H9 (cell line): ENCODE measurements at regions not wholly inside any gene's neighbourhood (a gene's known extent, or its start where the extent isn't known, plus 50 kb on each side); places are given as distances from the start of the nearest gene placed in this dataset.
"Not testable (repeated sequence)": the region's sequence is repeated elsewhere in the genome, so short reads cannot be mapped to it uniquely, and the experiment has no call there.

Experiments used
- DNase-seq: peaks from one replicate; pipeline ENCODE4 v3.0.0-alpha.2; 2017
- H2AFZ ChIP-seq: one replicate; pipeline ENCODE4 v1.6.1; 2013; ENCODE audit warnings: mild to moderate bottlenecking, low read length, control low read depth, moderate library complexity
- H2AK5ac ChIP-seq: 2 replicates; pipeline ENCODE4 v1.6.1; 2013; ENCODE audit warnings: low read length, control low read depth, mixed read lengths; ENCODE audit not compliant: insufficient read length
- H2BK120ac ChIP-seq: one replicate; pipeline ENCODE4 v1.6.1; 2013; ENCODE audit warnings: low read depth, mild to moderate bottlenecking, low read length, control low read depth, inconsistent platforms; ENCODE audit not compliant: poor library complexity, severe bottlenecking
- H2BK12ac ChIP-seq: 2 replicates; pipeline ENCODE4 v1.6.1; 2013; ENCODE audit warnings: low read length, control low read depth, mixed read lengths, low read depth; ENCODE audit not compliant: insufficient read length
- H2BK15ac ChIP-seq: 2 replicates; pipeline ENCODE4 v1.6.1; 2013; ENCODE audit warnings: low read depth, low read length, control low read depth
- H2BK20ac ChIP-seq: one replicate; pipeline ENCODE4 v1.6.1; 2013; ENCODE audit warnings: low read depth, mild to moderate bottlenecking, low read length, control low read depth, inconsistent platforms; ENCODE audit not compliant: poor library complexity, severe bottlenecking
- H2BK5ac ChIP-seq: 2 replicates; pipeline ENCODE4 v1.6.1; 2013; ENCODE audit warnings: low read length, control low read depth, mixed read lengths; ENCODE audit not compliant: insufficient read length
- H3K14ac ChIP-seq: 2 replicates; pipeline ENCODE4 v1.6.1; 2013; ENCODE audit warnings: low read length, control low read depth; ENCODE audit not compliant: insufficient read depth
- H3K18ac ChIP-seq: 2 replicates; pipeline ENCODE4 v1.6.1; 2013; ENCODE audit warnings: low read depth, mild to moderate bottlenecking, mixed read lengths, low read length, control low read depth; ENCODE audit not compliant: insufficient read length
- H3K23ac ChIP-seq: 2 replicates; pipeline ENCODE4 v1.6.1; 2013; ENCODE audit warnings: low read length, control low read depth, mixed read lengths, low read depth; ENCODE audit not compliant: insufficient read length
- H3K23me2 ChIP-seq: 2 replicates; pipeline ENCODE4 v1.6.1; 2013; ENCODE audit warnings: low read depth, mild to moderate bottlenecking, mixed read lengths, low read length, control low read depth; ENCODE audit not compliant: insufficient read length, poor library complexity, severe bottlenecking
- H3K27ac ChIP-seq: 2 replicates; pipeline ENCODE4 v1.5.1; 2013; ENCODE audit warnings: low read length, control low read depth, mixed read lengths, low read depth; ENCODE audit not compliant: insufficient read length
- H3K27me3 ChIP-seq: 2 replicates; pipeline ENCODE4 v1.6.1; 2013; ENCODE audit warnings: low read length, control low read depth, inconsistent platforms; ENCODE audit not compliant: insufficient read depth
- H3K4ac ChIP-seq: 2 replicates; pipeline ENCODE4 v1.6.1; 2013; ENCODE audit warnings: low read depth, mild to moderate bottlenecking, control low read depth, inconsistent platforms, low read length, moderate library complexity
- H3K4me1 ChIP-seq: 2 replicates; pipeline ENCODE4 v1.6.1; 2013; ENCODE audit warnings: low read length, control low read depth, inconsistent platforms; ENCODE audit not compliant: insufficient read depth
- H3K4me2 ChIP-seq: 2 replicates; pipeline ENCODE4 v1.6.1; 2013; ENCODE audit warnings: low read length, control low read depth, mixed read lengths; ENCODE audit not compliant: insufficient read length, insufficient read depth
- H3K56ac ChIP-seq: 2 replicates; pipeline ENCODE4 v1.6.1; 2013; ENCODE audit warnings: low read depth, mild to moderate bottlenecking, mixed read lengths, low read length, control low read depth; ENCODE audit not compliant: insufficient read length
- H3K79me1 ChIP-seq: 2 replicates; pipeline ENCODE4 v1.6.1; 2013; ENCODE audit warnings: low read depth, mild to moderate bottlenecking, moderate library complexity, low read length, control low read depth, inconsistent platforms; ENCODE audit not compliant: insufficient read depth, poor library complexity, severe bottlenecking
- H3K79me2 ChIP-seq: 2 replicates; pipeline ENCODE4 v1.6.1; 2013; ENCODE audit warnings: low read length, control low read depth, inconsistent platforms; ENCODE audit not compliant: insufficient read depth
- H3K9ac ChIP-seq: 2 replicates; pipeline ENCODE4 v1.6.1; 2013; ENCODE audit warnings: low read length, control low read depth, mixed read lengths; ENCODE audit not compliant: insufficient read length; ENCODE audit errors: extremely low read depth
- H3K9me3 ChIP-seq: one replicate; pipeline ENCODE4 v1.6.1; 2013; ENCODE audit warnings: low read depth, low read length, inconsistent platforms; ENCODE audit not compliant: control insufficient read depth
- H3T11ph ChIP-seq: one replicate; pipeline ENCODE4 v1.6.1; 2013; ENCODE audit warnings: mild to moderate bottlenecking, low read length, control low read depth, inconsistent platforms
- H4K20me1 ChIP-seq: one replicate; pipeline ENCODE4 v1.6.1; 2013; ENCODE audit not compliant: control insufficient read depth, insufficient read length, insufficient read depth
- H4K5ac ChIP-seq: 2 replicates; pipeline ENCODE4 v1.6.1; 2013; ENCODE audit warnings: low read depth, mild to moderate bottlenecking, mixed read lengths, low read length, control low read depth; ENCODE audit not compliant: insufficient read length
- H4K8ac ChIP-seq: replicated peaks from 2 replicates; pipeline ENCODE4 v1.6.1; 2013; ENCODE audit warnings: low read length, control low read depth, mixed read lengths, low read depth; ENCODE audit not compliant: insufficient read length
- H4K91ac ChIP-seq: 2 replicates; pipeline ENCODE4 v1.6.1; 2013; ENCODE audit warnings: low read depth, mild to moderate bottlenecking, moderate library complexity, mixed read lengths, low read length, control low read depth; ENCODE audit not compliant: insufficient read length
- H3K27ac Mint-ChIP-seq, 3 experiments: 2 replicates in 2 of 3; 3 replicates in 1 of 3; pipeline ENCODE4 v1.8.0; 2020 to 2021; ENCODE audit warnings: mixed read lengths in 3 of 3, mild to moderate bottlenecking in 1 of 3, moderate library complexity in 1 of 3
- H3K27me3 Mint-ChIP-seq: 2 replicates; pipeline ENCODE4 v1.8.0; 2021; ENCODE audit warnings: low read depth, mild to moderate bottlenecking, moderate library complexity, mixed read lengths
- H3K36me3 Mint-ChIP-seq, 3 experiments: 2 replicates in 2 of 3; 3 replicates in 1 of 3; pipeline ENCODE4 v1.8.0; 2020 to 2021; ENCODE audit warnings: low read depth in 3 of 3, mixed read lengths in 3 of 3; ENCODE audit not compliant: insufficient read depth in 1 of 3
- H3K4me1 Mint-ChIP-seq, 2 experiments: 2 replicates each; pipeline ENCODE4 v1.8.0; 2020; ENCODE audit warnings: mixed read lengths in 2 of 2
- H3K4me3 Mint-ChIP-seq, 2 experiments: 2 replicates in 1 of 2; 3 replicates in 1 of 2; pipeline ENCODE4 v1.8.0; 2020 to 2021; ENCODE audit warnings: mild to moderate bottlenecking in 2 of 2, mixed read lengths in 2 of 2, moderate library complexity in 1 of 2
- H3K9me3 Mint-ChIP-seq, 2 experiments: 2 replicates in 1 of 2; 3 replicates in 1 of 2; pipeline ENCODE4 v1.8.0; 2020; ENCODE audit warnings: mild to moderate bottlenecking in 2 of 2, mixed read lengths in 2 of 2, moderate library complexity in 1 of 2
- WGBS: extraction: QIAGEN DNeasy Blood & Tissue Kit; methylation state at CpG from one replicate; pipeline ENCODE4 v1.1.7; 2013; ENCODE audit warnings: missing lambda C conversion rate, low lambda C conversion rate, mixed read lengths; ENCODE audit not compliant: insufficient read length; ENCODE audit errors: extremely low coverage; 5-methylcytosine and 5-hydroxymethylcytosine counted together

- not testable (repeated sequence) for DNase-seq, H2BK12ac ChIP-seq, H4K8ac ChIP-seq, H3K27me3 ChIP-seq, H3K27ac Mint-ChIP-seq, H3K4me2 ChIP-seq, H3K4me1 ChIP-seq, H4K20me1 ChIP-seq, H3K4me1 Mint-ChIP-seq, H3K14ac ChIP-seq, H3K56ac ChIP-seq, H3K23ac ChIP-seq, H3K4me3 Mint-ChIP-seq, H3K27ac ChIP-seq, H3K27me3 Mint-ChIP-seq, H3K23me2 ChIP-seq, H3K4ac ChIP-seq, H2BK20ac ChIP-seq, H4K91ac ChIP-seq, H2BK15ac ChIP-seq, H3K79me1 ChIP-seq, H3K18ac ChIP-seq, H4K5ac ChIP-seq, H3K79me2 ChIP-seq, H2BK120ac ChIP-seq, H2AFZ ChIP-seq, H3T11ph ChIP-seq, H2BK5ac ChIP-seq, H2AK5ac ChIP-seq, H3K9ac ChIP-seq
- peaks cover 31 to 32% of the 10 kb centered on the region in 2 experiments for H3K9me3 Mint-ChIP-seq
- no CpG with 5 or more reads among the region's 2 CpGs for WGBS
- H3K9me3 ChIP-seq: peaks cover 19% of the 10 kb centered on the region
- peaks cover 0 to 14% (median 9%) of the 10 kb centered on the region in 3 experiments; a peak in 5 of 7 replicates for H3K36me3 Mint-ChIP-seq
These were observed 504.4 kb upstream of the TPTE start for GRCh38 chr21:10016991-10017390.

GRCh38 chr21:10017757-10018156 is 503.6 kb upstream of the TPTE start:
- H4K91ac ChIP-seq, H3K4me2 ChIP-seq, H3K23ac ChIP-seq, H2BK15ac ChIP-seq, H4K5ac ChIP-seq, H3K4ac ChIP-seq, H4K8ac ChIP-seq, H3K79me1 ChIP-seq, H3K4me1 ChIP-seq, H3K27ac Mint-ChIP-seq, H3K56ac ChIP-seq, H2BK120ac ChIP-seq, H3K79me2 ChIP-seq, DNase-seq, H3K9ac ChIP-seq, H3K14ac ChIP-seq, H2BK12ac ChIP-seq, H2AK5ac ChIP-seq, H2AFZ ChIP-seq, H2BK20ac ChIP-seq, H3K23me2 ChIP-seq, H3K4me1 Mint-ChIP-seq, H2BK5ac ChIP-seq, H3K18ac ChIP-seq, H3K27me3 Mint-ChIP-seq, H4K20me1 ChIP-seq, H3T11ph ChIP-seq, H3K27me3 ChIP-seq, H3K4me3 Mint-ChIP-seq, H3K27ac ChIP-seq: not testable (repeated sequence)
- no CpG with 5 or more reads among the region's 4 CpGs for WGBS
- H3K9me3 ChIP-seq: peaks cover 19% of the 10 kb centered on the region
- Mint-ChIP-seq H3K9me3 (peaks cover 27% of the 10 kb centered on the region in 2 experiments), H3K36me3 (peaks cover 0 to 11% (median 8%) of the 10 kb centered on the region in 3 experiments; a peak in 5 of 7 replicates)
